PC-3 (cell line): ENCODE measurements at regions not wholly inside any gene's neighbourhood (a gene's known extent, or its start where the extent isn't known, plus 50 kb on each side); places are given as distances from the start of the nearest gene placed in this dataset.

Source experiments
- CTCF ChIP-seq: fragments of 300-600 bp; sonication (generic); conservative IDR thresholded peaks from 2 replicates; pipeline ENCODE4 v1.5.1; 2017; ENCODE audit warnings: antibody characterized with exemption, low read depth, mild to moderate bottlenecking, low read length
- EZH2 ChIP-seq: fragments of 300-600 bp; sonication (generic); IDR thresholded peaks from one replicate; pipeline ENCODE4 v1.6.1; 2017; ENCODE audit warnings: antibody characterized with exemption, mild to moderate bottlenecking, low read length; ENCODE audit not compliant: unreplicated experiment

GRCh38 chr9:105026451-105026850, 98.5 kb upstream of the ABCA1 start:
- TF ChIP-seq EZH2 (no peak), CTCF (no peak)
